Glutamatergic neuron (in vitro differentiated cells): ENCODE measurements at regions not wholly inside any gene's neighbourhood (a gene's known extent, or its start where the extent isn't known, plus 50 kb on each side); places are given as distances from the start of the nearest gene placed in this dataset.

Source experiments
- DNase-seq: peaks from one replicate; pipeline ENCODE4 v3.0.0; 2022
- H3K27ac Mint-ChIP-seq: one replicate; pipeline ENCODE4 v1.8.0; 2020; ENCODE audit warnings: mild to moderate bottlenecking, mixed read lengths, inconsistent platforms; ENCODE audit not compliant: unreplicated experiment
- H3K27me3 Mint-ChIP-seq: one replicate; pipeline ENCODE4 v1.8.0; 2020; ENCODE audit warnings: mild to moderate bottlenecking, moderate library complexity, mixed read lengths, inconsistent platforms; ENCODE audit not compliant: unreplicated experiment
- H3K36me3 Mint-ChIP-seq: one replicate; pipeline ENCODE4 v1.8.0; 2020; ENCODE audit warnings: mild to moderate bottlenecking, mixed read lengths, inconsistent platforms; ENCODE audit not compliant: unreplicated experiment
- H3K4me1 Mint-ChIP-seq: one replicate; pipeline ENCODE4 v1.8.0; 2020; ENCODE audit warnings: mild to moderate bottlenecking, low read depth, mixed read lengths, inconsistent platforms; ENCODE audit not compliant: unreplicated experiment
- H3K4me3 Mint-ChIP-seq: one replicate; pipeline ENCODE4 v1.8.0; 2020; ENCODE audit warnings: mild to moderate bottlenecking, mixed read lengths, inconsistent platforms; ENCODE audit not compliant: unreplicated experiment
- H3K9me3 Mint-ChIP-seq: one replicate; pipeline ENCODE4 v1.8.0; 2020; ENCODE audit warnings: mild to moderate bottlenecking, moderate library complexity, mixed read lengths, inconsistent platforms; ENCODE audit not compliant: unreplicated experiment
- TF ChIP-seq, protein P1 (sequence below): fragments of 200-600 bp; sonication (generic); IDR thresholded peaks from one replicate; pipeline ENCODE4 v1.5.0; 2021; ENCODE audit not compliant: partially characterized antibody, unreplicated experiment

DNA sequence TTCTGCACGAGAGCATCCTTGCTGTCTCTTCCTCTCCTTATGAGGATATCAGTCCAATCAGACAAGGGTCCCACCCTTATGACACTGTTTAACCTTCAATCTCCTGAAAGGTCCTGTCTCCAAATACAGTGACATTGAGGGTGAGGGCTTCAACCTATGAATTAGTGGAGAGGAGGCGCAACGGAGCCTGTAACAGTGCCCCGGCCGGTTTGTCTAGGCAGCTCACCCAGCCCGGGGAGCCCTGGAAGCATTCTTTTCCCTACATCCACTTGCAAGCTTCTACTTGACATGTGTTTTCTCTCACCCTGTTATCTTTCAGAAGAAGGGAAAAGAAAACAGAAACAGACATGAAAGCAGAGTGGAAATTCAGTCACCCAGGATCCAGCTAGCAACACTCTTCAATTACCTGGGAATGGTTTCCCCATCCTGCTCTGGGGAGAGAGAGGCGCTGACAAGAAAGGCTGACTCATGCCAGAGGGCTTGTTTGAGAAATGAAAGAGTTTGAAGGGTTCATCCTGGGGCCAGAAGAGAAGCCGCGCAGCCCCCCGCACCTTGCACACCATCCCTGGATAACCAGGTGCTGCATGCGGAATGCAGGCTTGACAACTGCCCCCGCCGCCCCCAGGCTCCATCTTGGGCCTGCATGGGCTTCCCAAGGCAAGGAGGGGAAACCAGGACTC, 394.9 kb downstream of the NPHP4 start:
- H3K27ac Mint-ChIP-seq = no peak overlapping the region
- peaks cover 2% of the 10 kb centered on the region for H3K27me3 Mint-ChIP-seq
- TF ChIP-seq, protein P1, sequence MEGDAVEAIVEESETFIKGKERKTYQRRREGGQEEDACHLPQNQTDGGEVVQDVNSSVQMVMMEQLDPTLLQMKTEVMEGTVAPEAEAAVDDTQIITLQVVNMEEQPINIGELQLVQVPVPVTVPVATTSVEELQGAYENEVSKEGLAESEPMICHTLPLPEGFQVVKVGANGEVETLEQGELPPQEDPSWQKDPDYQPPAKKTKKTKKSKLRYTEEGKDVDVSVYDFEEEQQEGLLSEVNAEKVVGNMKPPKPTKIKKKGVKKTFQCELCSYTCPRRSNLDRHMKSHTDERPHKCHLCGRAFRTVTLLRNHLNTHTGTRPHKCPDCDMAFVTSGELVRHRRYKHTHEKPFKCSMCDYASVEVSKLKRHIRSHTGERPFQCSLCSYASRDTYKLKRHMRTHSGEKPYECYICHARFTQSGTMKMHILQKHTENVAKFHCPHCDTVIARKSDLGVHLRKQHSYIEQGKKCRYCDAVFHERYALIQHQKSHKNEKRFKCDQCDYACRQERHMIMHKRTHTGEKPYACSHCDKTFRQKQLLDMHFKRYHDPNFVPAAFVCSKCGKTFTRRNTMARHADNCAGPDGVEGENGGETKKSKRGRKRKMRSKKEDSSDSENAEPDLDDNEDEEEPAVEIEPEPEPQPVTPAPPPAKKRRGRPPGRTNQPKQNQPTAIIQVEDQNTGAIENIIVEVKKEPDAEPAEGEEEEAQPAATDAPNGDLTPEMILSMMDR = no peak
- H3K36me3 Mint-ChIP-seq = no peaks in the 10 kb centered on the region
- no peaks in the 10 kb centered on the region for H3K4me1 Mint-ChIP-seq
- DNase-seq = no peak
- peaks cover 20% of the 10 kb centered on the region for H3K9me3 Mint-ChIP-seq
- H3K4me3 Mint-ChIP-seq = no peak overlapping the region

GRCh38 chr1:5596651-5597050, 395.6 kb downstream of the NPHP4 start:
- no peaks in the 10 kb centered on the region for H3K4me1 Mint-ChIP-seq
- TF ChIP-seq, protein P1 = no peak
- no peaks in the 10 kb centered on the region for H3K36me3 Mint-ChIP-seq
- H3K27me3 Mint-ChIP-seq = peaks cover 4% of the 10 kb centered on the region
- DNase-seq = no peak
- no peak overlapping the region for H3K27ac Mint-ChIP-seq
- peaks cover 18% of the 10 kb centered on the region for H3K9me3 Mint-ChIP-seq
- H3K4me3 Mint-ChIP-seq = no peak overlapping the region

DNA sequence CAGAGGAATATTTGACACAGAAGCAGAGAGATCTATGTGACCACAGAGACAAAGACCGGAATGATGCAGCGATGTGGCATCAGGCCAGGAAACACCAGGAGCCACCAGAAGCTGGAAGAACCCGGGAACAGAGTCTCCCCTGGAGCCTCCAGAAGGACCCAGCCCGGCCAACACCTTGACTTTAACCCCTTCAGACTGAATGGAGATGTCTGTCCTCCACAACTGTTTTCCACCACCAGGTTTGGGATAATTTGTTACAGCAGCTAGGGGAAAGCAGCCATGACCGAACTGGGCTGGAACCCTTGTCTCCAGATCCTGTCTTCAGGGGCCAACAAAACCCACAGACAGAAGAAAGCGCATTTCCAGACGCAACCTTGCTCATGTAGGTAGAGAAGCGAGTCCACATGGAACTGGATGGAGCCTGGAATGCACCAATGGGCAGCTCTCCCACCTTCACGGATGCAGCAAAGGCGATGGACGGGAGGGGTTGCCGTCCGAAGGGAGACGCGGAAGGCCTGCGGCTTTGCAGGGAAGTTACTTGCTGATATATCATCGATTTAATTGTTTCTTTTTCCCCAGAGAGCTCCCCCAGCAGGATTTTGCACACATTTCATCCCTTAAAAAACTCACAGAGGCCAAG, 396.6 kb downstream of the NPHP4 start:
- TF ChIP-seq, protein P1 = no peak
- Mint-ChIP-seq H3K4me3 (no peak overlapping the region), H3K36me3 (peaks cover 3% of the 10 kb centered on the region), H3K27ac (no peak overlapping the region), H3K27me3 (peaks cover 4% of the 10 kb centered on the region), H3K4me1 (no peaks in the 10 kb centered on the region), H3K9me3 (peaks cover 18% of the 10 kb centered on the region)
- DNase-seq = no peak

GRCh38 chr1:5594056-5594956, 397.9 kb downstream of the NPHP4 start:
- Mint-ChIP-seq H3K36me3 (peaks cover 4% of the 10 kb centered on the region), H3K4me1 (no peaks in the 10 kb centered on the region), H3K27me3 (peaks cover 4% of the 10 kb centered on the region), H3K27ac (no peak overlapping the region), H3K9me3 (peaks cover 15% of the 10 kb centered on the region), H3K4me3 (no peak overlapping the region)
- DNase-seq = no peak
- TF ChIP-seq, protein P1 = no peak
